HG03439 (cell line): ENCODE measurements at regions not wholly inside any gene's neighbourhood (a gene's known extent, or its start where the extent isn't known, plus 50 kb on each side); places are given as distances from the start of the nearest gene placed in this dataset.

ENCODE experiments used
- ATAC-seq: cut with Tn5 transposase; IDR thresholded peaks from one replicate; pipeline ENCODE4 v1.9.1; 2021; ENCODE audit warnings: mild to moderate bottlenecking, moderate library complexity; ENCODE audit not compliant: unreplicated experiment

GRCh38 chr4:46684041-46684440, 225.0 kb downstream of the COX7B2 start:
- ATAC-seq, result no peak

- ATAC-seq, result no peak
Measured at GRCh38 chr4:46676364-46676763, 232.7 kb downstream of the COX7B2 start.

GRCh38 chr4:46674326-46674725, 234.7 kb downstream of the COX7B2 start:
- no peak for ATAC-seq

GRCh38 chr4:46667790-46668189, 241.3 kb downstream of the COX7B2 start:
- no peak for ATAC-seq

- no peak for ATAC-seq
Measured at GRCh38 chr4:46656071-46656470, 253.0 kb downstream of the COX7B2 start.

GRCh38 chr4:46653842-46654241, 255.2 kb downstream of the COX7B2 start:
- no peak for ATAC-seq

GRCh38 chr4:46649390-46649789, 259.5 kb upstream of the GABRA2 start:
- no peak for ATAC-seq

- ATAC-seq, result peak; percentile 93
Measured at GRCh38 chr4:46648088-46648744, 258.3 kb upstream of the GABRA2 start.

GRCh38 chr4:46645126-46645525, 255.2 kb upstream of the GABRA2 start:
- ATAC-seq, result no peak
